Non-pigmented ciliary epithelial cell (primary cell): ENCODE measurements at regions not wholly inside any gene's neighbourhood (a gene's known extent, or its start where the extent isn't known, plus 50 kb on each side); places are given as distances from the start of the nearest gene placed in this dataset.

ENCODE experiments used
- DNase-seq: peaks from one replicate; pipeline ENCODE4 v3.0.0-alpha.2; 2010; ENCODE audit warnings: low read depth

DNA sequence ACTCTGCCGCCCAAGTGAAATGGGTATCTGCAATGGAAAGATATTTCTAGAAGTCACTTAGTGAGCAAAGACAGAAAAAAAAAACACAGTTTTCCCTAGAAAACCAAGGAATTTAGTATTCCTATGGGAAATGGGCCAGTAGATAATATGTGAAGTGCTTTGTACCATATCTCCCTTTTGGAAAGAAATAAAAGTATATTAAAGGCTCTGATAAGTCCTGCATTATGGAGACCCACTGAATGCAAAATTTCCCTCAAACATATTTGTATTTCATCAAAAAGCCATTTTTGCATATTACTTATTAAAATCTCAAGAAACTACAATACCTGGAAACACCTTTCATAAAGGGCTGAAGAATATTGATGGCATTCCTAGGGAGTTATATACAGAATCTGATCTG is 51.6 kb upstream of the DYNLRB2 start:
- DNase-seq: no peak

- DNase-seq: no peak
Observed at GRCh38 chr16:80488167-80488566, 52.6 kb upstream of the DYNLRB2 start.

GRCh38 chr16:80480664-80481063 is 60.1 kb upstream of the DYNLRB2 start:
- DNase-seq: no peak

GRCh38 chr16:80477838-80478237 is 63.0 kb upstream of the DYNLRB2 start:
- no peak for DNase-seq

- no peak for DNase-seq
Observed at GRCh38 chr16:80468029-80468428, 72.8 kb upstream of the DYNLRB2 start.

DNA sequence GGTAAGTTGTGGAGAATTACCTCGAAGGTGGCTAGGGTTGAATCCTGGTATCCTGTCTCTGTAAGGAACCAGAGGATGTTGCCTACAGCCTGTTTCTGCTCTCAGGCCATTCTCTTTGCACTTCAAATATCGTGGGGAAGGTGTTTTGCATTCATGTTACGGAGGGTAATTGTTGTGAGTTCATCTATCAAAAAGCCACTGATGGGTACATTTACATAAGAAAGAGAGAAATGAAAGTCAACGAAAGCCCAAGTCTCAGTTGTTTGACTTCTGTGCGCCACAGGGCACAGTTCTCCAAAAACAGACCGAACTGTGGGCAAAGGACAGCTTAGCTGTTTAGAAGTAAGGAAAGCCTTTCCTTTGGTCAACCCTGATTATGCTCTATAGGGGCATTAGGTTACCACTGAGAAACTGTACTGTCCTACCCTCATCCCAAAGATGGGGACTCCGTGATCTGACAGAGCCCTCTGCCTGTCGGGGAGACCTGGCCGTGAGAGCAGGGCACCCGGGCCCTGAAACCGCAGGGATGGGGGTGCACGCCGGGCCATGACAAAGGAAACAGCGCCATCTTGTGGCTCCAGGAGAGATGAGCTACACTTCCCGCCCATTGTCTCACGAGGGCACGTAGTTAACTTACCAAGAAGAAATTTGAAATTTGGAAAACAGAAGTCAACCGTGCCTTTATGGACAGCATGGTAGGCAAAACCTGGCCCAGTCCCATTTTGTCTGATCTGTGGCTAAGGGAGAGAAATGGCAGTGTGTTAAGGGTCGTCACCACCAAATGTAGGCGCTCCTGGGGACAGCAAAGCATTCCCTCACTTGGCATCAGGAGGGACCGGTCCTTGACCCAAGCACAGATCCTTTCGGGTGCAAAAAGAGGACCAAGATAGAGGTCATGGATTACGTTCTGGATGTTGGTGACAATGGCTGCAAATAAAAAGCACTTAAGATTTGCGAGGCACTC is 74.5 kb upstream of the DYNLRB2 start:
- peak; percentile 10 for DNase-seq

- DNase-seq: no peak
Observed at GRCh38 chr16:80463751-80464495, 76.9 kb upstream of the DYNLRB2 start.

DNA sequence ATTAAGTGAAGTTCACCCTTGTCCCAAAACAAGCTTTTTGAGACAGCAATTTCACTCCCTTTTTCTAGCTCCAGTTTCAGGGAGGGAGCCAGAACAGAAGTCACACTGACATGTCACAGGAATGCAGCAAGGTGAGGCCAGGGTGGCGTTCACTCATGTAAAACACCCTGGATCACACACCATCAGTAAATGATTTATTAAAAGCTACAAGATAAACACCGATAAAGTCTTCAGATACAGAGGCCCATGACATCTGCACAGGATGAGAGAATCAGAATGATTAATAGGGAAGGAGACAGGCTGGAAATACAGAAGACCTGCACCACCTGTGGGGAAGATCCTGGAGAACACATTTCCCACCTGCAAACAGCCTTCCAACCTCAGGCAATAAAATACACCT is 77.5 kb upstream of the DYNLRB2 start:
- no peak for DNase-seq

DNA sequence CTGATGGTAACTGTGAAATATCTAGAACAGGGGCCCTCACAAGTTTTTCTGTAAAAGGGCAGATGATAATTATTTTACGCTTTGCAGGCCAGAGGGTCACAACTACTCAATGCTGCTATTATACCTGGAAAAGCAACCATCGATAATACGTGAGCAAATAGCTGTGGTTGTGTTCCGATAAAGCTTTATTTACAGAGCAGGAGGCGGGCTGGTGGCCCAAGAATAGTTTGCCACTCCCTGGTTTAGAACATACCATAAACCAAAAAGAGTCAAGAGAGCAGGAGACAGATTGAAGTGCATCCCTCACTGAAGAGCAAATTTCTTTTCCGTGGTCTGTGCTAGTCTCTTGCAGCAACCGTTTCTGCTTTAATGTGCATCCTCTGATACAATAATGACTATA is 77.9 kb upstream of the DYNLRB2 start:
- no peak for DNase-seq

GRCh38 chr16:80460988-80461387 is 79.8 kb upstream of the DYNLRB2 start:
- no peak for DNase-seq

- no peak for DNase-seq
Observed at GRCh38 chr16:80459966-80460365, 80.8 kb upstream of the DYNLRB2 start.

GRCh38 chr16:80459331-80459777 is 81.4 kb upstream of the DYNLRB2 start:
- no peak for DNase-seq

- no peak for DNase-seq
Observed at GRCh38 chr16:80457871-80458270, 82.9 kb upstream of the DYNLRB2 start.

- DNase-seq: no peak
Observed at GRCh38 chr16:80454802-80455201, 86.0 kb upstream of the DYNLRB2 start.

GRCh38 chr16:80449392-80449791 is 91.4 kb upstream of the DYNLRB2 start:
- DNase-seq: no peak

- DNase-seq: no peak
Observed at GRCh38 chr16:80447241-80447640, 93.6 kb upstream of the DYNLRB2 start.

- no peak for DNase-seq
Observed at GRCh38 chr16:80442779-80443178, 98.0 kb upstream of the DYNLRB2 start.

- DNase-seq: no peak
Observed at GRCh38 chr16:80441935-80442334, 98.9 kb upstream of the DYNLRB2 start.

- DNase-seq: no peak
Observed at GRCh38 chr16:80440667-80441066, 100.1 kb upstream of the DYNLRB2 start.

- no peak for DNase-seq
Observed at GRCh38 chr16:80437707-80438106, 103.1 kb upstream of the DYNLRB2 start.

GRCh38 chr16:80436510-80436909 is 104.3 kb upstream of the DYNLRB2 start:
- DNase-seq: no peak

DNA sequence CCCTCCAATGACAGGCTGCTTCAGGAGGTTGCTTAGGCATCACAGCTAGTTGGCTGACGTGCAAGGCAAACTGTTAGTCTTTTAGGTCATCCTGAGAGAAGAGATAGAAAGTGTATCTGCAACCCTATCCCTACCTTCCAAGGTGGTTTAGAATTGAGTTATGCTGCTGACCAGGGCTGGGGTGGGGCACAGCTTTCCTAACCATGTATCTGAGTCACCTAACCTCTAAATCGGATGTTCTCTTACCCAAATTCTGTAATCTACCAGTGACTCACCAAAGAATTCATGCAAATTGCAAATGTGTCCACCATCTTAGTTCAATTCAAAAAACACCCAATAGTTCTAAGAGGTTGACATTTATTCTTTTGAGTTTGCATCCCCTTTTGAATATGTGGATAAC is 107.2 kb upstream of the DYNLRB2 start:
- DNase-seq: no peak

GRCh38 chr16:80427795-80428194 is 113.0 kb upstream of the DYNLRB2 start:
- no peak for DNase-seq
